Right lobe of liver (tissue), 6 donors: ENCODE measurements at regions not wholly inside any gene's neighbourhood (a gene's known extent, or its start where the extent isn't known, plus 50 kb on each side); places are given as distances from the start of the nearest gene placed in this dataset.

Experiments
- ATAC-seq, 4 donors: fragments of 200-7000 bp; cut with Tn5 transposase; one replicate each; pipeline ENCODE4 v1.9.1; 2020; ENCODE audit warnings: mild to moderate bottlenecking in 4 of 4, moderate library complexity in 4 of 4
- DNase-seq, 3 donors: peaks; one replicate each; pipeline ENCODE4 v3.0.0-alpha.2; 2020
- H3K27ac ChIP-seq, 3 donors: fragments of 200-600 bp; one replicate each; pipeline ENCODE4 v1.8.0; 2022
- H3K27me3 ChIP-seq, 2 donors: fragments of 200-600 bp; one replicate each; pipeline ENCODE4 v1.8.0; 2022
- H3K36me3 ChIP-seq, 4 donors: fragments of 200-600 bp; sonication (generic) in 1 of 4; one replicate each; pipeline versions ENCODE4 v1.5.1 to v1.8.0; 2017 to 2022; ENCODE audit warnings: control low read depth in 1 of 4
- H3K4me1 ChIP-seq, 4 donors: fragments of 200-600 bp; sonication (generic) in 1 of 4; one replicate each; pipeline versions ENCODE4 v1.5.1 to v1.8.0; 2017 to 2022; ENCODE audit warnings: control low read depth in 1 of 4
- H3K4me3 ChIP-seq, 3 donors: fragments of 200-600 bp; one replicate each; pipeline ENCODE4 v1.8.0; 2022
- H3K9me3 ChIP-seq, 4 donors: fragments of 200-600 bp; sonication (generic) in 1 of 4; one replicate each; pipeline versions ENCODE4 v1.5.1 to v1.8.0; 2017 to 2022; ENCODE audit warnings: control low read depth in 1 of 4
- POLR2A ChIP-seq: fragments of 450-650 bp; IDR thresholded peaks from one replicate; pipeline ENCODE4 v1.6.1; 2017; ENCODE audit warnings: antibody characterized with exemption, mild to moderate bottlenecking
- WGBS: methylation state at CpG from one replicate; pipeline ENCODE4 v1.1.6; 2018; ENCODE audit warnings: low coverage, low lambda C conversion rate; ENCODE audit not compliant: insufficient coverage; ENCODE audit errors: missing lambda C conversion rate; 5-methylcytosine and 5-hydroxymethylcytosine counted together
- intact Hi-C, 2 donors: fragments of 100-400 bp; cut with DNase I; formaldehyde crosslinking; loops; one replicate each; pipeline versions ENCODE4 v1.11.2 to v1.14.1; 2022
- TF ChIP-seq, protein P1 (sequence below), 4 donors: fragments of 200-600 bp in 3 of 4; fragments of 450-650 bp in 1 of 4; IDR thresholded peaks; one replicate each; pipeline versions ENCODE4 v1.5.1 to v1.8.0; 2016 to 2022; ENCODE audit warnings: antibody characterized with exemption in 4 of 4, mild to moderate bottlenecking in 2 of 4
- donor health status: DM: no; HTN: yes; CAD: no.
- donor health status: DM: no; HTN: no; CAD: no.
- donor health status: DM: no; HTN: no; CAD: no.
- donor health status: DM: no; HTN: yes; CAD: no.
- donor health status: DM: no; HTN: yes; CAD: no.

DNA sequence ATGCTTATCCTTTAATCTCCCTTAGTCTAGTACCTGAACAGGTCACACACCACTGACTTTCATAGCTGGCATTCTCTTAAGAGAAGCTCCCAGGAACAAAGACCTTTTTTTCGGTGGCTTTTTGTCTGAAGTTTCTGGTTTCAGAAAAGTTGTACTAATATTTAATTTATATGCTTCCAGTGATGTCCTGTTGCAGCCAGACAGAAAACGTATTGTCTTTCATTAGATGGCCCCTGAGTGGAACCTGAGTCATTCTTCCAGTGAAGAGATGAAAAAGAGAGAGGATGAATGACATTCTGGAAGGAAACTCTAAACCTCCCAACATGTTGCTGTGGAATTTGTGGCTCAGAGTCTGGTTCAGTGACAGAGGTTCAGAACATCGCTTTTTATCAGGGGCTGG lies 274.8 kb upstream of the TAC1 start:
- TF ChIP-seq POLR2A = no peak
- TF ChIP-seq, protein P1, sequence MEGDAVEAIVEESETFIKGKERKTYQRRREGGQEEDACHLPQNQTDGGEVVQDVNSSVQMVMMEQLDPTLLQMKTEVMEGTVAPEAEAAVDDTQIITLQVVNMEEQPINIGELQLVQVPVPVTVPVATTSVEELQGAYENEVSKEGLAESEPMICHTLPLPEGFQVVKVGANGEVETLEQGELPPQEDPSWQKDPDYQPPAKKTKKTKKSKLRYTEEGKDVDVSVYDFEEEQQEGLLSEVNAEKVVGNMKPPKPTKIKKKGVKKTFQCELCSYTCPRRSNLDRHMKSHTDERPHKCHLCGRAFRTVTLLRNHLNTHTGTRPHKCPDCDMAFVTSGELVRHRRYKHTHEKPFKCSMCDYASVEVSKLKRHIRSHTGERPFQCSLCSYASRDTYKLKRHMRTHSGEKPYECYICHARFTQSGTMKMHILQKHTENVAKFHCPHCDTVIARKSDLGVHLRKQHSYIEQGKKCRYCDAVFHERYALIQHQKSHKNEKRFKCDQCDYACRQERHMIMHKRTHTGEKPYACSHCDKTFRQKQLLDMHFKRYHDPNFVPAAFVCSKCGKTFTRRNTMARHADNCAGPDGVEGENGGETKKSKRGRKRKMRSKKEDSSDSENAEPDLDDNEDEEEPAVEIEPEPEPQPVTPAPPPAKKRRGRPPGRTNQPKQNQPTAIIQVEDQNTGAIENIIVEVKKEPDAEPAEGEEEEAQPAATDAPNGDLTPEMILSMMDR (IDR thresholded peaks at IDR 0.05) = no peak
- ATAC-seq (no peak), DNase-seq (no peak)
- Histone ChIP-seq H3K4me1 (no peaks in the 10 kb centered on the region), H3K27me3 (no peaks in the 10 kb centered on the region), H3K9me3 (no peaks in the 10 kb centered on the region), H3K36me3 (no peaks in the 10 kb centered on the region), H3K4me3 (no peak overlapping the region), H3K27ac (no peak overlapping the region)
- intact Hi-C loops = no loop called here
- WGBS = 52% methylated on average over 3 of the region's 3 CpGs

DNA sequence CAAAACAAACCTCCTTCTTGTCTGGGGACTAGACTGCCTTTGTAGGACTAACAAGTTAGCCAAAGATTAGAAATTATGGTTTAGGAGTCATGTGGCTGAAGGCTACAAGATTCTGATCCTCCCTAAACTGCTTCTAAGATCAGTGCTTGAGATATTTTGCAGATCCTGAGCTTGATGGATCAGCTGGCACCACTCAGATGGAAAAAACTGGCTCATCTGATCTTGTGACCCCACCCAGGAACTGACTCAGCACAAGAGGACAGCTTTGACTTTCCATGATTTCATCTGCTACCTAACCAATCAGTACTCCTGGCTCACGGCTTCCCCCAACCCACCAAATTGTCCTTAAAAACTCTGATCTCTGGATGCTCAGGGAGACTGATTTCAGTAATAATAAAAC lies 271.5 kb upstream of the TAC1 start:
- intact Hi-C loops = no loop called here
- Histone ChIP-seq H3K4me1 (no peaks in the 10 kb centered on the region), H3K27ac (no peak overlapping the region), H3K27me3 (no peaks in the 10 kb centered on the region), H3K9me3 (no peaks in the 10 kb centered on the region), H3K36me3 (no peaks in the 10 kb centered on the region), H3K4me3 (no peak overlapping the region)
- DNase-seq = no peak
- TF ChIP-seq, protein P1 (IDR thresholded peaks at IDR 0.05) = no peak
- TF ChIP-seq POLR2A = no peak
- no CpG with 5 or more reads among the region's 1 CpG for WGBS
- ATAC-seq = no peak

DNA sequence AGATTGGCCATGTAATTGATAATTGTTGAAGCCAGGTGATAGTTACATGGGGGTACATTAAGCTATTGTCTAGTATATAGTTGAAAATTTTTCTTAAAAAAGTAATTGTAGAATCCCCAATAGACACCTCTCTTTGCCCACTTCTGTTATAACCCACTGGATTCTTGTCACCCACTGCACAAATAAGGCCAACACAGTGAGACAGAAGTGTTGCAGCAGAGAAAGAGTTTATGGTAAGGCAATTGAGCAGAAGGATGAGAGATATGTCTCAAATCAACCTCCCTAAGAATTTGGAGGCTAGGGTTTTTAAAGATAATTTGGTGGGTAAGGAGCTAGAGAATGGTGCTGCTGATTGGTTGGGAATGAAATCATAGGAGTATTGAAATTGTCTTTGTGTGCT lies 270.3 kb upstream of the TAC1 start:
- no peak for TF ChIP-seq POLR2A
- TF ChIP-seq, protein P1 (IDR thresholded peaks at IDR 0.05) = no peak
- Histone ChIP-seq H3K9me3 (no peaks in the 10 kb centered on the region), H3K4me1 (no peaks in the 10 kb centered on the region), H3K4me3 (no peak overlapping the region), H3K36me3 (no peaks in the 10 kb centered on the region), H3K27ac (no peak overlapping the region), H3K27me3 (no peaks in the 10 kb centered on the region)
- ATAC-seq = no peak
- DNase-seq = no peak
- intact Hi-C loops = no loop called here

DNA sequence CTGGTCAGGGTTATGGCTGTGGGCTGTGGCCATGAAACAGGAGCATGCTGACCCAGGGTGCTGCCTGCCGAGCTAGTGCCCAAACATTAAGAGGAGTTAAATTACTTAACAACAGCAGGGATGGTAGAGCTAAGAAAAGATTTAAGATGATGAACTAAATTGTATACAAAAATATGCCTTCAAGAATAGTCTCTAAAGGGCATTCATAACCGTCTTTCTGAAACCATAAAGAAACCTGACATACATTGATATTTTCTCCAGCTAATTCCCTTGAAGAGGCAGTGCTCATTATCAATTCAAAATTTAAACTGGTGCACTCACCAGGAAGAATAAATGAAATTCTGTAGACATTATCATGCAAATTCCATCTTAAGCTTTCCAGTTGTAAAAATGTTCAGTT lies 265.8 kb upstream of the TAC1 start:
- ATAC-seq (no peak), DNase-seq (no peak)
- Histone ChIP-seq H3K4me3 (no peak overlapping the region), H3K9me3 (no peaks in the 10 kb centered on the region), H3K4me1 (no peaks in the 10 kb centered on the region), H3K27me3 (no peaks in the 10 kb centered on the region), H3K27ac (no peak overlapping the region), H3K36me3 (no peaks in the 10 kb centered on the region)
- 38% methylated on average over 2 of the region's 2 CpGs for WGBS
- intact Hi-C loops = no loop called here
- TF ChIP-seq, protein P1 (IDR thresholded peaks at IDR 0.05) = no peak
- TF ChIP-seq POLR2A = no peak

DNA sequence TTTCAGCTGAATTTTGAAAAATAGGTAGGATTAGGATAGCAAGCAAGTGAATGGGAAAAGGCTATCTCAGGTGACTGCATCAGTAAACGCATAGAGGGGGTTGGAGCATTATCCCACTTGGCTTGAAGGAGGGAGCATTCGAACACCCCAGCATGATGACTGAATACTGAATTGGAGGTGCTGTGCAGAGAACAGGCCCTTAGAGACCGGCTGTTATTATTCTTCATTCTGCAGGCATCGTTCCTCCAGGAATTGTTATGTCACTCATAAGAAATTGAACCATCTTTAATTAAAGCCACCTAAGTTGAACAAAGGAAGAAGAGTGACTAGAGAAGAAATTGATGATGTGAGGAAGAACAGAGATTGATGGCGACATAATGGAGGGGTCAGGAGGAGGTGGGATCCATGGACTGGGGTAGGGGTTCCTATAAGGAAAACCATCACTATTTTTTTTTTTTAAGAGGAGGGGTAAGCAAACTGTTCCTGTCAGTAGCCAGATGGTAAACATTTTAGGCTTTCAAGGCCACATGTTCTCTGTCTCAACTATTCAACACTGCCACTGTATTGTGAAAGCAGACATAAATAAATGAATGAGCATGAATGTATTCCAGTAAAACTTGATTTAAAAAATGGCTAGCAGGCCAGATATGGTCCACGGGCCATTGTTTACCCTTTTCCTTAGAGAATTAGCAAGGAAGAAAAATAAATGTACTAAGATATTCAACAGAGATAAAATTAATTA lies 264.7 kb upstream of the TAC1 start:
- H3K27me3 ChIP-seq = no peaks in the 10 kb centered on the region
- WGBS = 42% methylated on average over 5 of the region's 6 CpGs

More for the DNA sequence above, 264.7 kb upstream of the TAC1 start:
- no peak for DNase-seq
- Histone ChIP-seq H3K9me3 (no peaks in the 10 kb centered on the region), H3K4me1 (no peaks in the 10 kb centered on the region), H3K36me3 (no peaks in the 10 kb centered on the region), H3K4me3 (no peak overlapping the region), H3K27ac (no peak overlapping the region)
- intact Hi-C loops = no loop called here
- ATAC-seq = no peak
- TF ChIP-seq POLR2A = no peak
- TF ChIP-seq, protein P1 (IDR thresholded peaks at IDR 0.05) = no peak
